GM12874 (cell line): ENCODE measurements at regions not wholly inside any gene's neighbourhood (a gene's known extent, or its start where the extent isn't known, plus 50 kb on each side); places are given as distances from the start of the nearest gene placed in this dataset.

Experiments used
- CTCF ChIP-seq: IDR thresholded peaks from 2 replicates; pipeline ENCODE4 v1.5.1; 2011; ENCODE audit warnings: low read depth, mild to moderate bottlenecking, control low read depth, low read length, moderate library complexity; ENCODE audit not compliant: insufficient read depth

DNA sequence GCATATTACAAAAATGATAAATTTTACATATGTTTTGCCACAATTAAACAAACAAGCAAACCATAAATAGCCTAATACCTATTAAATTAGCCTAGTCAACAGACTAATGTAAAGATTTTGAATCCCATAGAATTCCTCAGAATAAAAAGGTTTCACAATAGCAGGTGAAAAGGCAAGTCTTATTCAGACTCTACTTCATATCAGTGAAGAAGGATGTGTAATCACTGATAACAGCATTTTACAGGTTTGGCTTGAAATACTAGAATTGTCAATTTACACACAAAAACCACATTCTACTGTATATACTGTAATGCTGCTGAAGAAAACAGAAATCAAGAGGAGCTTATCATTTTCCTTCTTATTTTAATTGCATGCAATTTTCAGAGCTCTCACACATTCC lies 90.8 kb upstream of the SSTR1 start:
- TF ChIP-seq CTCF, result no peak

DNA sequence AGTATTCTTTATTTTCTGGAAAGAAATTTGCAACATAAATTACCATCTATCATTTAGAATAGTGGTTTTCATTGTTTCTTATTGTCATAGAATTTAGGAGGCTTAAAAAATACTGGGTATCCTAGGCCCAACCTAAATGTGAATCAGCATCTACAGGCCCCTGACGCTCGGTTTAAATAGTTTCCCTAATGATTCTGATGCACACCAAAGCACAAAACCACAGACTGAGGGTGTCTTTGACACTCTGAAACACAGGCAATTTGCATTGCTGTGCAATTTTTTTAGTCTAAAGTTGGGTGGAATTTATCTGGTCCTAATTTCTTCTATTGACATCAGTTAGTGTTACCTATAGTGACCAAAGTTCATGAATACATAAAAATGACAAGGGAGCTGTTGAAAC lies 87.6 kb upstream of the SSTR1 start:
- TF ChIP-seq CTCF, result no peak

GRCh38 chr14:38121320-38122020 lies 86.2 kb upstream of the SSTR1 start:
- TF ChIP-seq CTCF, result no peak

DNA sequence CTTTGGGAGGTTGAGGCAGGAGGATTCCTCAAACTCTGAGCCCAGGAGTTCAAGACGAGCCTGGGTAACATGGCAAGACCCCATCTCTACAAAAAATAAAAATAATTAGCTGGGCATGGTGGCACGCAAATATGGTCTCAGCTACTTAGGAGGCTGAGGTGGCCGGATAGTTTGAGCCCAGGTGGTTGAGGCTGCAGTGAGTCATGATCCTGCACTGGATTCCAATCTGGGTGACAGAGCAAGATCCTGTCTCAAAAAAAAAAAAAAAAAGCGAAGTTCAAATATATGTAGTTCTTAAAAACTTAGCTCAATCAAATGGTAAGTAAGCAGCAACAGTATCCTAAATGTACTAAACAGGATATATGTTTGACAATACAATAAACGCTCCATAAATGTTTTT lies 85.5 kb upstream of the SSTR1 start:
- no peak for TF ChIP-seq CTCF

DNA sequence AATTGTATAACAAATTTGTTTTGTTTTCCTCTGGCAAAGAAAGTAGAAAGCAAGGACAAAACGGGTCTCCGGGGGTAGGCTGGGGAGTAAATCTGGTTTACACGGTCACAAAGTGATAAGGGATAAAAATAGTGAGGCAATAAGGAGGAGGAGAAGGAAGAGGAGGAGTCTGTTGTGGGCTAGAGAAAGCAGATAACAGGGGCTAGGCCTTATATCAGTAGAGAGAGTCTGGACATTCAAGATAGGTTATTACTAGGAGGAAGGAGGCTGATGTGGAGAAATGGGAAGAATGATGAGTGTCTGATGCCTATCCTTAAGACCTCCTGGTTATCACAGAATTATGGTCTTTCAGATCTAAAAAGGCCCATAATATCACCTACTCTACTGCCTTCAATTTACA lies 83.2 kb upstream of the SSTR1 start:
- no peak for TF ChIP-seq CTCF

- no peak for TF ChIP-seq CTCF
Observed at GRCh38 chr14:38125481-38126037, 82.1 kb upstream of the SSTR1 start.

GRCh38 chr14:38127356-38127755 lies 80.3 kb upstream of the SSTR1 start:
- TF ChIP-seq CTCF, result no peak
